Keratinocyte (primary cell): ENCODE measurements at regions not wholly inside any gene's neighbourhood (a gene's known extent, or its start where the extent isn't known, plus 50 kb on each side); places are given as distances from the start of the nearest gene placed in this dataset.

Experiments used
- EZH2 ChIP-seq: IDR thresholded peaks from one replicate; pipeline ENCODE4 v1.6.1; 2012; ENCODE audit warnings: inconsistent platforms, mild to moderate bottlenecking, low read length, moderate library complexity
- TF ChIP-seq, protein P1 (sequence below), 3 experiments: IDR thresholded peaks in 1 of 3; conservative IDR thresholded peaks in 1 of 3; optimal IDR thresholded peaks in 1 of 3; 2 replicates in 2 of 3; 3 replicates in 1 of 3; pipeline versions ENCODE3 to v1.5.1; 2011; ENCODE audit warnings: low read length in 3 of 3, mild to moderate bottlenecking in 3 of 3, moderate library complexity in 2 of 3, control low read depth in 1 of 3, inconsistent platforms in 1 of 3; ENCODE audit not compliant: insufficient read depth in 2 of 3; ENCODE audit errors: extremely low read depth in 1 of 3

DNA sequence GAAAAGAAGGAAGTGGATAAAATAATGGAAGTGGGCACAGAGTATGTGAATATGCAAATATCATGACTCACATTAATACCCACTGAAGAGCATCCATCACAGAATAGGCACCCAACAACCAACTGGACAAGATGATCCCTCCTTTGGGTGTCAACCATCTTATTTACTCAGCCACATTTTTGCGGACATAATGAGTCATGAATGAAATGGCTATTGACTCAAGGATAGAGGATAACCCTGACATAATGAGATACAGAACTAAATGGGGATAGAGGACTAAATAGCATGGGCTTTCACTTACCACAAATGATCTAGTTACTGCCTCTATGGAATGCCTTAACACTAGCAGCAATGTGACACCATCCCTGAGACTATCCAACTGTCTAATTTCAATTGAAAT is 224.7 kb downstream of the ANTXR2 start:
- TF ChIP-seq, protein P1, sequence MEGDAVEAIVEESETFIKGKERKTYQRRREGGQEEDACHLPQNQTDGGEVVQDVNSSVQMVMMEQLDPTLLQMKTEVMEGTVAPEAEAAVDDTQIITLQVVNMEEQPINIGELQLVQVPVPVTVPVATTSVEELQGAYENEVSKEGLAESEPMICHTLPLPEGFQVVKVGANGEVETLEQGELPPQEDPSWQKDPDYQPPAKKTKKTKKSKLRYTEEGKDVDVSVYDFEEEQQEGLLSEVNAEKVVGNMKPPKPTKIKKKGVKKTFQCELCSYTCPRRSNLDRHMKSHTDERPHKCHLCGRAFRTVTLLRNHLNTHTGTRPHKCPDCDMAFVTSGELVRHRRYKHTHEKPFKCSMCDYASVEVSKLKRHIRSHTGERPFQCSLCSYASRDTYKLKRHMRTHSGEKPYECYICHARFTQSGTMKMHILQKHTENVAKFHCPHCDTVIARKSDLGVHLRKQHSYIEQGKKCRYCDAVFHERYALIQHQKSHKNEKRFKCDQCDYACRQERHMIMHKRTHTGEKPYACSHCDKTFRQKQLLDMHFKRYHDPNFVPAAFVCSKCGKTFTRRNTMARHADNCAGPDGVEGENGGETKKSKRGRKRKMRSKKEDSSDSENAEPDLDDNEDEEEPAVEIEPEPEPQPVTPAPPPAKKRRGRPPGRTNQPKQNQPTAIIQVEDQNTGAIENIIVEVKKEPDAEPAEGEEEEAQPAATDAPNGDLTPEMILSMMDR (optimal IDR thresholded peaks at IDR 0.05 in 1 of 3, IDR thresholded peaks at IDR 0.05 in 1 of 3, conservative IDR thresholded peaks at IDR 0.05 in 1 of 3; ENCODE audit: extremely low read depth in 1 of 3, insufficient read depth in 2 of 3, low read length in 3 of 3), result no peak
- no peak for TF ChIP-seq EZH2
